ENCODE measurements at regions not wholly inside any gene's neighbourhood (a gene's known extent, or its start where the extent isn't known, plus 50 kb on each side); places are given as distances from the start of the nearest gene placed in this dataset.

DNA sequence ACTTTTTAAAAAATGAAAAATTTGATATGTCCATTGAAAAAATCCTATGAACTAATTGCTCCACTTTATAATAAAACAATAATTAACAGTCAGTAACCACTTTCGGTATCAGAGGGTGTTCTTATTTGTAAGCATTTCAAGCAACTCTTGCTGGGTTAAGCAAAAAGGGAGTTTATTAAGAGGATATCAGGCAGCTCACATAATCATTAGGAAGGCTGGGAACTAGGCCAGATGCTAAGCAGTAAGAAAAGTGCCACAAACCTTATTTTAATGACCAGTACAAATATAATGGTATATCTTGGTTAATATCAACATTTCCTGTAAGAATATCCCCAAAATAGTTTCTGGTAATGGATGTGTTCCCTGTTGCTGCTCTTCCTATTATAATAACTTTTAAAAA, 2618.3 kb upstream of the PCDH20 start:
- TF ChIP-seq POLR2AphosphoS5 (IDR thresholded peaks at IDR 0.05; ENCODE audit: low read depth): no peak
- TF ChIP-seq, protein P1, sequence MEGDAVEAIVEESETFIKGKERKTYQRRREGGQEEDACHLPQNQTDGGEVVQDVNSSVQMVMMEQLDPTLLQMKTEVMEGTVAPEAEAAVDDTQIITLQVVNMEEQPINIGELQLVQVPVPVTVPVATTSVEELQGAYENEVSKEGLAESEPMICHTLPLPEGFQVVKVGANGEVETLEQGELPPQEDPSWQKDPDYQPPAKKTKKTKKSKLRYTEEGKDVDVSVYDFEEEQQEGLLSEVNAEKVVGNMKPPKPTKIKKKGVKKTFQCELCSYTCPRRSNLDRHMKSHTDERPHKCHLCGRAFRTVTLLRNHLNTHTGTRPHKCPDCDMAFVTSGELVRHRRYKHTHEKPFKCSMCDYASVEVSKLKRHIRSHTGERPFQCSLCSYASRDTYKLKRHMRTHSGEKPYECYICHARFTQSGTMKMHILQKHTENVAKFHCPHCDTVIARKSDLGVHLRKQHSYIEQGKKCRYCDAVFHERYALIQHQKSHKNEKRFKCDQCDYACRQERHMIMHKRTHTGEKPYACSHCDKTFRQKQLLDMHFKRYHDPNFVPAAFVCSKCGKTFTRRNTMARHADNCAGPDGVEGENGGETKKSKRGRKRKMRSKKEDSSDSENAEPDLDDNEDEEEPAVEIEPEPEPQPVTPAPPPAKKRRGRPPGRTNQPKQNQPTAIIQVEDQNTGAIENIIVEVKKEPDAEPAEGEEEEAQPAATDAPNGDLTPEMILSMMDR (conservative IDR thresholded peaks at IDR 0.05; ENCODE audit: low read depth in 2 of 2): no peak
- no peak for TF ChIP-seq EZH2phosphoT487 (IDR thresholded peaks at IDR 0.05; ENCODE audit: unreplicated experiment)
- TF ChIP-seq EZH2 (IDR thresholded peaks at IDR 0.05; ENCODE audit: low read depth, unreplicated experiment): no peak
- no peak for TF ChIP-seq CREB1 (CRISPR knock-in tag; IDR thresholded peaks at IDR 0.05; ENCODE audit: low read depth)
- TF ChIP-seq, protein P2, sequence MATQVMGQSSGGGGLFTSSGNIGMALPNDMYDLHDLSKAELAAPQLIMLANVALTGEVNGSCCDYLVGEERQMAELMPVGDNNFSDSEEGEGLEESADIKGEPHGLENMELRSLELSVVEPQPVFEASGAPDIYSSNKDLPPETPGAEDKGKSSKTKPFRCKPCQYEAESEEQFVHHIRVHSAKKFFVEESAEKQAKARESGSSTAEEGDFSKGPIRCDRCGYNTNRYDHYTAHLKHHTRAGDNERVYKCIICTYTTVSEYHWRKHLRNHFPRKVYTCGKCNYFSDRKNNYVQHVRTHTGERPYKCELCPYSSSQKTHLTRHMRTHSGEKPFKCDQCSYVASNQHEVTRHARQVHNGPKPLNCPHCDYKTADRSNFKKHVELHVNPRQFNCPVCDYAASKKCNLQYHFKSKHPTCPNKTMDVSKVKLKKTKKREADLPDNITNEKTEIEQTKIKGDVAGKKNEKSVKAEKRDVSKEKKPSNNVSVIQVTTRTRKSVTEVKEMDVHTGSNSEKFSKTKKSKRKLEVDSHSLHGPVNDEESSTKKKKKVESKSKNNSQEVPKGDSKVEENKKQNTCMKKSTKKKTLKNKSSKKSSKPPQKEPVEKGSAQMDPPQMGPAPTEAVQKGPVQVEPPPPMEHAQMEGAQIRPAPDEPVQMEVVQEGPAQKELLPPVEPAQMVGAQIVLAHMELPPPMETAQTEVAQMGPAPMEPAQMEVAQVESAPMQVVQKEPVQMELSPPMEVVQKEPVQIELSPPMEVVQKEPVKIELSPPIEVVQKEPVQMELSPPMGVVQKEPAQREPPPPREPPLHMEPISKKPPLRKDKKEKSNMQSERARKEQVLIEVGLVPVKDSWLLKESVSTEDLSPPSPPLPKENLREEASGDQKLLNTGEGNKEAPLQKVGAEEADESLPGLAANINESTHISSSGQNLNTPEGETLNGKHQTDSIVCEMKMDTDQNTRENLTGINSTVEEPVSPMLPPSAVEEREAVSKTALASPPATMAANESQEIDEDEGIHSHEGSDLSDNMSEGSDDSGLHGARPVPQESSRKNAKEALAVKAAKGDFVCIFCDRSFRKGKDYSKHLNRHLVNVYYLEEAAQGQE (IDR thresholded peaks at IDR 0.05; ENCODE audit: unreplicated experiment): no peak
- TF ChIP-seq, protein P3, sequence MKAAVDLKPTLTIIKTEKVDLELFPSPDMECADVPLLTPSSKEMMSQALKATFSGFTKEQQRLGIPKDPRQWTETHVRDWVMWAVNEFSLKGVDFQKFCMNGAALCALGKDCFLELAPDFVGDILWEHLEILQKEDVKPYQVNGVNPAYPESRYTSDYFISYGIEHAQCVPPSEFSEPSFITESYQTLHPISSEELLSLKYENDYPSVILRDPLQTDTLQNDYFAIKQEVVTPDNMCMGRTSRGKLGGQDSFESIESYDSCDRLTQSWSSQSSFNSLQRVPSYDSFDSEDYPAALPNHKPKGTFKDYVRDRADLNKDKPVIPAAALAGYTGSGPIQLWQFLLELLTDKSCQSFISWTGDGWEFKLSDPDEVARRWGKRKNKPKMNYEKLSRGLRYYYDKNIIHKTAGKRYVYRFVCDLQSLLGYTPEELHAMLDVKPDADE (IDR thresholded peaks at IDR 0.05): no peak
- TF ChIP-seq STAT1 (IDR thresholded peaks at IDR 0.05; ENCODE audit: unreplicated experiment): no peak
- TF ChIP-seq JUNB (IDR thresholded peaks at IDR 0.05; ENCODE audit: unreplicated experiment): no peak
- TF ChIP-seq ZNF114 (CRISPR knock-in tag; IDR thresholded peaks at IDR 0.05): no peak

Measured in GM23338 (cell line).